Gastroesophageal sphincter (tissue), 3 donors: ENCODE measurements at regions not wholly inside any gene's neighbourhood (a gene's known extent, or its start where the extent isn't known, plus 50 kb on each side); places are given as distances from the start of the nearest gene placed in this dataset.

Experiments
- CTCF ChIP-seq, 4 experiments: fragments of 200-600 bp in 2 of 4; fragments of 450-650 bp in 2 of 4; sonication (generic) in 1 of 4; IDR thresholded peaks; one replicate each; pipeline ENCODE4 v1.5.1; 2017 to 2019; ENCODE audit warnings: antibody characterized with exemption in 4 of 4, mild to moderate bottlenecking in 2 of 4, moderate library complexity in 2 of 4
- EP300 ChIP-seq: sonication (generic); formaldehyde crosslinking; IDR thresholded peaks from one replicate; pipeline ENCODE4 v1.6.1; 2017; ENCODE audit warnings: antibody characterized with exemption, mild to moderate bottlenecking
- POLR2A ChIP-seq, 2 donors: fragments of 450-650 bp; IDR thresholded peaks; one replicate each; pipeline ENCODE4 v1.6.1; 2017; ENCODE audit warnings: antibody characterized with exemption in 2 of 2, mild to moderate bottlenecking in 2 of 2, moderate library complexity in 1 of 2

GRCh38 chr9:16236311-16236710 is 634.2 kb downstream of the BNC2 start:
- TF ChIP-seq CTCF (IDR thresholded peaks at IDR 0.05) (no peak), EP300 (no peak), POLR2A (IDR thresholded peaks at IDR 0.05) (no peak)
